Muscle of leg (tissue), 3 donors: ENCODE measurements at regions not wholly inside any gene's neighbourhood (a gene's known extent, or its start where the extent isn't known, plus 50 kb on each side); places are given as distances from the start of the nearest gene placed in this dataset.
"Not testable (repeated sequence)": the region's sequence is repeated elsewhere in the genome, so short reads cannot be mapped to it uniquely, and the experiment has no call there.

Source experiments
- DNase-seq: peaks from one replicate; pipeline ENCODE4 v3.0.0; 2013
- H3K27ac ChIP-seq: one replicate; pipeline ENCODE4 v1.5.1; 2013; ENCODE audit warnings: mild to moderate bottlenecking, low read length, control low read depth
- H3K27me3 ChIP-seq: one replicate; pipeline ENCODE4 v1.6.1; 2013; ENCODE audit warnings: low read length; ENCODE audit not compliant: control insufficient read depth, insufficient read depth
- H3K36me3 ChIP-seq: one replicate; pipeline ENCODE4 v1.6.1; 2013; ENCODE audit warnings: low read length; ENCODE audit not compliant: control insufficient read depth, insufficient read depth
- H3K4me1 ChIP-seq: one replicate; pipeline ENCODE4 v1.6.1; 2013; ENCODE audit warnings: low read length; ENCODE audit not compliant: control insufficient read depth, insufficient read depth
- H3K4me3 ChIP-seq: one replicate; pipeline ENCODE4 v1.5.1; 2013; ENCODE audit warnings: low read length, control low read depth
- H3K9me3 ChIP-seq: replicated peaks from 2 replicates; pipeline ENCODE4 v1.6.1; 2013; ENCODE audit warnings: low read depth, low read length; ENCODE audit not compliant: control insufficient read depth
- WGBS: methylation state at CpG from one replicate; pipeline ENCODE4 v1.1.5; 2013; ENCODE audit warnings: missing lambda C conversion rate; ENCODE audit not compliant: insufficient coverage; 5-methylcytosine and 5-hydroxymethylcytosine counted together

- not testable (repeated sequence) for H3K4me1 ChIP-seq, H3K4me3 ChIP-seq, DNase-seq, H3K9me3 ChIP-seq, H3K27me3 ChIP-seq, H3K27ac ChIP-seq, H3K36me3 ChIP-seq
- 92% methylated on average over 18 of the region's 28 CpGs for WGBS
Observed at GRCh38 chr12:31162896-31163560, 89.4 kb downstream of the DDX11 start.

GRCh38 chr12:31174293-31174692 lies 100.6 kb downstream of the DDX11 start:
- not testable (repeated sequence) for H3K27ac ChIP-seq

GRCh38 chr12:31177514-31177913 lies 103.9 kb downstream of the DDX11 start:
- no CpG with 5 or more reads among the region's 4 CpGs for WGBS
- not testable (repeated sequence) for H3K27me3 ChIP-seq, H3K9me3 ChIP-seq, H3K4me3 ChIP-seq, DNase-seq, H3K27ac ChIP-seq, H3K4me1 ChIP-seq, H3K36me3 ChIP-seq

More at GRCh38 chr12:31174293-31174692, 100.6 kb downstream of the DDX11 start:
- DNase-seq, H3K4me3 ChIP-seq, H3K36me3 ChIP-seq, H3K9me3 ChIP-seq, H3K4me1 ChIP-seq, H3K27me3 ChIP-seq: not testable (repeated sequence)
- WGBS: no CpG with 5 or more reads among the region's 1 CpG

- not testable (repeated sequence) for H3K27ac ChIP-seq, DNase-seq, H3K4me3 ChIP-seq, H3K27me3 ChIP-seq, H3K4me1 ChIP-seq, H3K9me3 ChIP-seq, H3K36me3 ChIP-seq
- WGBS: no CpG with 5 or more reads among the region's 4 CpGs
Observed at GRCh38 chr12:31178875-31179274, 105.2 kb downstream of the DDX11 start.

GRCh38 chr12:31179627-31180237 lies 106.1 kb downstream of the DDX11 start:
- H3K27me3 ChIP-seq, H3K27ac ChIP-seq, H3K4me3 ChIP-seq, H3K4me1 ChIP-seq, H3K9me3 ChIP-seq, H3K36me3 ChIP-seq: not testable (repeated sequence)
- 57% methylated on average over 1 of the region's 2 CpGs for WGBS
- peak; percentile 11 for DNase-seq

GRCh38 chr12:31182571-31182970 lies 108.9 kb downstream of the DDX11 start:
- not testable (repeated sequence) for DNase-seq, H3K4me3 ChIP-seq, H3K9me3 ChIP-seq, H3K4me1 ChIP-seq, H3K27me3 ChIP-seq, H3K36me3 ChIP-seq, H3K27ac ChIP-seq

GRCh38 chr12:31183107-31183506 lies 109.4 kb downstream of the DDX11 start:
- not testable (repeated sequence) for H3K4me3 ChIP-seq, H3K9me3 ChIP-seq, H3K27me3 ChIP-seq, H3K27ac ChIP-seq, H3K36me3 ChIP-seq, DNase-seq, H3K4me1 ChIP-seq
- WGBS: no CpG with 5 or more reads among the region's 1 CpG

GRCh38 chr12:31183899-31184298 lies 110.2 kb downstream of the DDX11 start:
- WGBS: no CpG with 5 or more reads among the region's 1 CpG

GRCh38 chr12:31184667-31185066 lies 111.0 kb downstream of the DDX11 start:
- not testable (repeated sequence) for H3K27me3 ChIP-seq, H3K36me3 ChIP-seq, H3K9me3 ChIP-seq, H3K27ac ChIP-seq, H3K4me3 ChIP-seq, H3K4me1 ChIP-seq, DNase-seq
- no CpG with 5 or more reads among the region's 20 CpGs for WGBS

More at GRCh38 chr12:31183899-31184298, 110.2 kb downstream of the DDX11 start:
- not testable (repeated sequence) for H3K9me3 ChIP-seq, H3K36me3 ChIP-seq, H3K27me3 ChIP-seq, H3K27ac ChIP-seq, H3K4me3 ChIP-seq, H3K4me1 ChIP-seq, DNase-seq

GRCh38 chr12:31192689-31193088 lies 119.0 kb downstream of the DDX11 start:
- not testable (repeated sequence) for H3K9me3 ChIP-seq, H3K27me3 ChIP-seq, H3K4me3 ChIP-seq, H3K36me3 ChIP-seq, H3K4me1 ChIP-seq, H3K27ac ChIP-seq, DNase-seq

- not testable (repeated sequence) for H3K36me3 ChIP-seq, H3K27ac ChIP-seq, H3K4me3 ChIP-seq, DNase-seq, H3K27me3 ChIP-seq, H3K9me3 ChIP-seq, H3K4me1 ChIP-seq
- no CpG with 5 or more reads among the region's 1 CpG for WGBS
Observed at GRCh38 chr12:31195620-31196019, 122.0 kb downstream of the DDX11 start.
